Karpas-422 (cell line): ENCODE measurements at regions not wholly inside any gene's neighbourhood (a gene's known extent, or its start where the extent isn't known, plus 50 kb on each side); places are given as distances from the start of the nearest gene placed in this dataset.

Experiments
- DNase-seq: peaks from one replicate; pipeline ENCODE4 v3.0.0-alpha.2; 2015
- H2AFZ ChIP-seq: fragments of 200-600 bp; sonication (generic); 2 replicates; pipeline ENCODE4 v1.6.1; 2014; ENCODE audit warnings: antibody characterized with exemption, low read length, mixed read lengths
- H3K27ac ChIP-seq: fragments of 200-600 bp; sonication (generic); 2 replicates; pipeline ENCODE4 v1.5.1; 2014; ENCODE audit warnings: mild to moderate bottlenecking, low read length, moderate library complexity
- H3K27me3 ChIP-seq: fragments of 200-600 bp; sonication (generic); 2 replicates; pipeline ENCODE4 v1.6.1; 2014; ENCODE audit warnings: low read length, mixed read lengths
- H3K36me3 ChIP-seq: fragments of 200-600 bp; sonication (generic); 2 replicates; pipeline ENCODE4 v1.6.1; 2014; ENCODE audit warnings: low read length, mixed read lengths; ENCODE audit not compliant: insufficient read depth
- H3K4me1 ChIP-seq: fragments of 200-600 bp; sonication (generic); 2 replicates; pipeline ENCODE4 v1.6.1; 2014; ENCODE audit warnings: mild to moderate bottlenecking, low read length, mixed read lengths
- H3K4me2 ChIP-seq: fragments of 200-600 bp; sonication (generic); 2 replicates; pipeline ENCODE4 v1.6.1; 2014; ENCODE audit warnings: low read length, low read depth, mild to moderate bottlenecking; ENCODE audit not compliant: poor library complexity, severe bottlenecking
- H3K4me3 ChIP-seq: fragments of 200-600 bp; sonication (generic); 2 replicates; pipeline ENCODE4 v1.5.1; 2014; ENCODE audit warnings: mild to moderate bottlenecking, antibody characterized with exemption, low read length, mixed read lengths
- H3K79me2 ChIP-seq: fragments of 200-600 bp; sonication (generic); 2 replicates; pipeline ENCODE4 v1.6.1; 2014; ENCODE audit warnings: mild to moderate bottlenecking, low read length, mixed read lengths
- H3K9ac ChIP-seq: fragments of 200-600 bp; sonication (generic); 2 replicates; pipeline ENCODE4 v1.6.0; 2014; ENCODE audit warnings: low read length
- H3K9me2 ChIP-seq: fragments of 200-600 bp; sonication (generic), shearing (Covaris generic); replicated peaks from 2 replicates; pipeline ENCODE4 v1.6.0; 2014; ENCODE audit warnings: mild to moderate bottlenecking, low read length, moderate library complexity; ENCODE audit not compliant: insufficient read depth
- H3K9me3 ChIP-seq: fragments of 300-700, 200-600 bp; sonication (generic); 2 replicates; pipeline ENCODE4 v1.6.1; 2014; ENCODE audit warnings: low read length, mixed read lengths
- H4K20me1 ChIP-seq: fragments of 200-600 bp; sonication (generic); 2 replicates; pipeline ENCODE4 v1.6.1; 2014; ENCODE audit warnings: mild to moderate bottlenecking, antibody characterized with exemption, low read length, low read depth; ENCODE audit not compliant: insufficient read depth

GRCh38 chr5:167993771-167994170 is 297.7 kb upstream of the WWC1 start:
- H3K27me3 ChIP-seq = no peaks in the 10 kb centered on the region
- H3K79me2 ChIP-seq = no peaks in the 10 kb centered on the region
- H3K9me3 ChIP-seq = no peaks in the 10 kb centered on the region
- no peak overlapping the region for H3K4me2 ChIP-seq
- no peaks in the 10 kb centered on the region for H3K4me1 ChIP-seq
- no peak for DNase-seq
- H3K4me3 ChIP-seq = no peak overlapping the region
- no peak overlapping the region for H2AFZ ChIP-seq
- no peaks in the 10 kb centered on the region for H3K9me2 ChIP-seq
- H3K27ac ChIP-seq = no peak overlapping the region
- no peaks in the 10 kb centered on the region for H3K36me3 ChIP-seq
- no peaks in the 10 kb centered on the region for H4K20me1 ChIP-seq
- H3K9ac ChIP-seq = no peak overlapping the region

- Histone ChIP-seq H3K36me3 (no peaks in the 10 kb centered on the region), H3K9me2 (no peaks in the 10 kb centered on the region), H3K4me1 (no peaks in the 10 kb centered on the region), H3K4me3 (no peak overlapping the region), H3K27ac (no peak overlapping the region), H3K4me2 (no peak overlapping the region), H2AFZ (no peak overlapping the region), H3K79me2 (no peaks in the 10 kb centered on the region), H3K27me3 (no peaks in the 10 kb centered on the region), H3K9me3 (no peaks in the 10 kb centered on the region), H4K20me1 (no peaks in the 10 kb centered on the region), H3K9ac (no peak overlapping the region)
- no peak for DNase-seq
Measured at GRCh38 chr5:167995844-167996425, 295.5 kb upstream of the WWC1 start.

GRCh38 chr5:167998148-167998767 is 293.2 kb upstream of the WWC1 start:
- no peaks in the 10 kb centered on the region for H3K9me2 ChIP-seq
- no peaks in the 10 kb centered on the region for H3K4me1 ChIP-seq
- H3K9me3 ChIP-seq = no peaks in the 10 kb centered on the region
- no peaks in the 10 kb centered on the region for H4K20me1 ChIP-seq
- no peaks in the 10 kb centered on the region for H3K36me3 ChIP-seq
- no peak overlapping the region for H2AFZ ChIP-seq
- H3K9ac ChIP-seq = no peak overlapping the region
- DNase-seq = no peak
- no peak overlapping the region for H3K4me2 ChIP-seq
- no peaks in the 10 kb centered on the region for H3K27me3 ChIP-seq
- H3K27ac ChIP-seq = no peak overlapping the region
- H3K4me3 ChIP-seq = no peak overlapping the region
- H3K79me2 ChIP-seq = no peaks in the 10 kb centered on the region

GRCh38 chr5:167999182-167999581 is 292.3 kb upstream of the WWC1 start:
- H3K36me3 ChIP-seq = no peaks in the 10 kb centered on the region
- no peak overlapping the region for H3K27ac ChIP-seq
- DNase-seq = no peak
- no peaks in the 10 kb centered on the region for H3K9me3 ChIP-seq
- no peak overlapping the region for H3K4me2 ChIP-seq
- H3K79me2 ChIP-seq = no peaks in the 10 kb centered on the region
- no peaks in the 10 kb centered on the region for H3K27me3 ChIP-seq
- H3K9me2 ChIP-seq = no peaks in the 10 kb centered on the region
- H3K9ac ChIP-seq = no peak overlapping the region
- no peaks in the 10 kb centered on the region for H4K20me1 ChIP-seq
- H3K4me1 ChIP-seq = no peaks in the 10 kb centered on the region
- no peak overlapping the region for H2AFZ ChIP-seq
- no peak overlapping the region for H3K4me3 ChIP-seq

- no peaks in the 10 kb centered on the region for H3K4me1 ChIP-seq
- H3K9me3 ChIP-seq = no peaks in the 10 kb centered on the region
- H3K79me2 ChIP-seq = no peaks in the 10 kb centered on the region
- H4K20me1 ChIP-seq = no peaks in the 10 kb centered on the region
- no peaks in the 10 kb centered on the region for H3K27me3 ChIP-seq
- DNase-seq = no peak
- H3K4me3 ChIP-seq = no peak overlapping the region
- no peak overlapping the region for H3K9ac ChIP-seq
- no peak overlapping the region for H3K4me2 ChIP-seq
- no peaks in the 10 kb centered on the region for H3K9me2 ChIP-seq
- no peaks in the 10 kb centered on the region for H3K36me3 ChIP-seq
- H3K27ac ChIP-seq = no peak overlapping the region
- no peak overlapping the region for H2AFZ ChIP-seq
Measured at GRCh38 chr5:168001318-168001717, 290.1 kb upstream of the WWC1 start.

- H3K9me3 ChIP-seq = no peaks in the 10 kb centered on the region
- no peaks in the 10 kb centered on the region for H3K27me3 ChIP-seq
- H3K79me2 ChIP-seq = no peaks in the 10 kb centered on the region
- no peak overlapping the region for H3K9ac ChIP-seq
- H3K4me2 ChIP-seq = no peak overlapping the region
- DNase-seq = no peak
- H3K36me3 ChIP-seq = no peaks in the 10 kb centered on the region
- no peak overlapping the region for H2AFZ ChIP-seq
- H4K20me1 ChIP-seq = no peaks in the 10 kb centered on the region
- no peaks in the 10 kb centered on the region for H3K9me2 ChIP-seq
- no peaks in the 10 kb centered on the region for H3K4me1 ChIP-seq
- H3K4me3 ChIP-seq = no peak overlapping the region
- no peak overlapping the region for H3K27ac ChIP-seq
Measured at GRCh38 chr5:168002116-168002515, 289.3 kb upstream of the WWC1 start.

GRCh38 chr5:168005093-168005492 is 286.4 kb upstream of the WWC1 start:
- no peak for DNase-seq
- Histone ChIP-seq H3K4me3 (no peak overlapping the region), H3K9me3 (no peaks in the 10 kb centered on the region), H4K20me1 (no peaks in the 10 kb centered on the region), H3K4me2 (no peak overlapping the region), H3K9me2 (no peaks in the 10 kb centered on the region), H3K36me3 (no peaks in the 10 kb centered on the region), H3K9ac (no peak overlapping the region), H2AFZ (no peak overlapping the region), H3K27me3 (no peaks in the 10 kb centered on the region), H3K79me2 (no peaks in the 10 kb centered on the region), H3K4me1 (no peaks in the 10 kb centered on the region), H3K27ac (no peak overlapping the region)

GRCh38 chr5:168005936-168006335 is 285.5 kb upstream of the WWC1 start:
- DNase-seq = no peak
- no peak overlapping the region for H3K4me3 ChIP-seq
- no peaks in the 10 kb centered on the region for H3K27me3 ChIP-seq
- no peaks in the 10 kb centered on the region for H4K20me1 ChIP-seq
- H3K79me2 ChIP-seq = no peaks in the 10 kb centered on the region
- no peak overlapping the region for H3K4me2 ChIP-seq
- no peaks in the 10 kb centered on the region for H3K4me1 ChIP-seq
- no peak overlapping the region for H3K27ac ChIP-seq
- no peaks in the 10 kb centered on the region for H3K9me3 ChIP-seq
- no peak overlapping the region for H3K9ac ChIP-seq
- no peaks in the 10 kb centered on the region for H3K9me2 ChIP-seq
- H2AFZ ChIP-seq = no peak overlapping the region
- H3K36me3 ChIP-seq = no peaks in the 10 kb centered on the region
